ENCODE measurements at regions not wholly inside any gene's neighbourhood (a gene's known extent, or its start where the extent isn't known, plus 50 kb on each side); places are given as distances from the start of the nearest gene placed in this dataset.

DNA sequence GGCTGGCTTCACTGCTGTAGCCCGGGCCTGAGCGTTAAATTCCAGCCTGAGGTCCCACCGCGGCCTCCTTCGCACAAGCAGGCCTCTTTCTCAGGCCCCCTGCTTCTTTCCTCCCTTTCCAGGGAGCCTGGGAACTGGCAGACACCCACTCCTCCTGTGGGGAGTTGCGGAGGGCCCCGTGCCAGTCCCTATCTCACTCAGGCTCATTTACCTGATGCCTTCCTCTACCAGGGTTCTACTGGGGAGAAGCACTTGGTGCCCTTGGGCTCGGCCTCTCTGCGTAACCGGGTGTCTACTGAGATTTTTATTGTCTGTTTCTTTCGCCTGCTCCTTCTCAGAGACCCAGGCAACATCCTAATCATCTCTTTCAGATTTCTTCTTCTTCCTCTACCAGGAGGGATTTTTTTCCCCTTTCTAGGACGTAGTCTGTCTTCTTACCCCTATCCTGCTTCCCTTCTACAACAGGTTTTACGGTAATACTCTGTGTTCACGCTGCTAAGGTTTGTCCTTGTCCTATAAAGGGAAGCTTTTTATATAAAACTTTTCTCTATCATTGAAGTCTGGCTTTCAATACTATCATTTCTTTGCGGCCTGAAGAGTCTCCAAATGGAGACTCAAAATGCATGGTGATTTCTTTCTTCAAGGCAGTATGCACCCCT, 135.4 kb upstream of the GPR12 start (continued):
- TF ChIP-seq, protein P1, sequence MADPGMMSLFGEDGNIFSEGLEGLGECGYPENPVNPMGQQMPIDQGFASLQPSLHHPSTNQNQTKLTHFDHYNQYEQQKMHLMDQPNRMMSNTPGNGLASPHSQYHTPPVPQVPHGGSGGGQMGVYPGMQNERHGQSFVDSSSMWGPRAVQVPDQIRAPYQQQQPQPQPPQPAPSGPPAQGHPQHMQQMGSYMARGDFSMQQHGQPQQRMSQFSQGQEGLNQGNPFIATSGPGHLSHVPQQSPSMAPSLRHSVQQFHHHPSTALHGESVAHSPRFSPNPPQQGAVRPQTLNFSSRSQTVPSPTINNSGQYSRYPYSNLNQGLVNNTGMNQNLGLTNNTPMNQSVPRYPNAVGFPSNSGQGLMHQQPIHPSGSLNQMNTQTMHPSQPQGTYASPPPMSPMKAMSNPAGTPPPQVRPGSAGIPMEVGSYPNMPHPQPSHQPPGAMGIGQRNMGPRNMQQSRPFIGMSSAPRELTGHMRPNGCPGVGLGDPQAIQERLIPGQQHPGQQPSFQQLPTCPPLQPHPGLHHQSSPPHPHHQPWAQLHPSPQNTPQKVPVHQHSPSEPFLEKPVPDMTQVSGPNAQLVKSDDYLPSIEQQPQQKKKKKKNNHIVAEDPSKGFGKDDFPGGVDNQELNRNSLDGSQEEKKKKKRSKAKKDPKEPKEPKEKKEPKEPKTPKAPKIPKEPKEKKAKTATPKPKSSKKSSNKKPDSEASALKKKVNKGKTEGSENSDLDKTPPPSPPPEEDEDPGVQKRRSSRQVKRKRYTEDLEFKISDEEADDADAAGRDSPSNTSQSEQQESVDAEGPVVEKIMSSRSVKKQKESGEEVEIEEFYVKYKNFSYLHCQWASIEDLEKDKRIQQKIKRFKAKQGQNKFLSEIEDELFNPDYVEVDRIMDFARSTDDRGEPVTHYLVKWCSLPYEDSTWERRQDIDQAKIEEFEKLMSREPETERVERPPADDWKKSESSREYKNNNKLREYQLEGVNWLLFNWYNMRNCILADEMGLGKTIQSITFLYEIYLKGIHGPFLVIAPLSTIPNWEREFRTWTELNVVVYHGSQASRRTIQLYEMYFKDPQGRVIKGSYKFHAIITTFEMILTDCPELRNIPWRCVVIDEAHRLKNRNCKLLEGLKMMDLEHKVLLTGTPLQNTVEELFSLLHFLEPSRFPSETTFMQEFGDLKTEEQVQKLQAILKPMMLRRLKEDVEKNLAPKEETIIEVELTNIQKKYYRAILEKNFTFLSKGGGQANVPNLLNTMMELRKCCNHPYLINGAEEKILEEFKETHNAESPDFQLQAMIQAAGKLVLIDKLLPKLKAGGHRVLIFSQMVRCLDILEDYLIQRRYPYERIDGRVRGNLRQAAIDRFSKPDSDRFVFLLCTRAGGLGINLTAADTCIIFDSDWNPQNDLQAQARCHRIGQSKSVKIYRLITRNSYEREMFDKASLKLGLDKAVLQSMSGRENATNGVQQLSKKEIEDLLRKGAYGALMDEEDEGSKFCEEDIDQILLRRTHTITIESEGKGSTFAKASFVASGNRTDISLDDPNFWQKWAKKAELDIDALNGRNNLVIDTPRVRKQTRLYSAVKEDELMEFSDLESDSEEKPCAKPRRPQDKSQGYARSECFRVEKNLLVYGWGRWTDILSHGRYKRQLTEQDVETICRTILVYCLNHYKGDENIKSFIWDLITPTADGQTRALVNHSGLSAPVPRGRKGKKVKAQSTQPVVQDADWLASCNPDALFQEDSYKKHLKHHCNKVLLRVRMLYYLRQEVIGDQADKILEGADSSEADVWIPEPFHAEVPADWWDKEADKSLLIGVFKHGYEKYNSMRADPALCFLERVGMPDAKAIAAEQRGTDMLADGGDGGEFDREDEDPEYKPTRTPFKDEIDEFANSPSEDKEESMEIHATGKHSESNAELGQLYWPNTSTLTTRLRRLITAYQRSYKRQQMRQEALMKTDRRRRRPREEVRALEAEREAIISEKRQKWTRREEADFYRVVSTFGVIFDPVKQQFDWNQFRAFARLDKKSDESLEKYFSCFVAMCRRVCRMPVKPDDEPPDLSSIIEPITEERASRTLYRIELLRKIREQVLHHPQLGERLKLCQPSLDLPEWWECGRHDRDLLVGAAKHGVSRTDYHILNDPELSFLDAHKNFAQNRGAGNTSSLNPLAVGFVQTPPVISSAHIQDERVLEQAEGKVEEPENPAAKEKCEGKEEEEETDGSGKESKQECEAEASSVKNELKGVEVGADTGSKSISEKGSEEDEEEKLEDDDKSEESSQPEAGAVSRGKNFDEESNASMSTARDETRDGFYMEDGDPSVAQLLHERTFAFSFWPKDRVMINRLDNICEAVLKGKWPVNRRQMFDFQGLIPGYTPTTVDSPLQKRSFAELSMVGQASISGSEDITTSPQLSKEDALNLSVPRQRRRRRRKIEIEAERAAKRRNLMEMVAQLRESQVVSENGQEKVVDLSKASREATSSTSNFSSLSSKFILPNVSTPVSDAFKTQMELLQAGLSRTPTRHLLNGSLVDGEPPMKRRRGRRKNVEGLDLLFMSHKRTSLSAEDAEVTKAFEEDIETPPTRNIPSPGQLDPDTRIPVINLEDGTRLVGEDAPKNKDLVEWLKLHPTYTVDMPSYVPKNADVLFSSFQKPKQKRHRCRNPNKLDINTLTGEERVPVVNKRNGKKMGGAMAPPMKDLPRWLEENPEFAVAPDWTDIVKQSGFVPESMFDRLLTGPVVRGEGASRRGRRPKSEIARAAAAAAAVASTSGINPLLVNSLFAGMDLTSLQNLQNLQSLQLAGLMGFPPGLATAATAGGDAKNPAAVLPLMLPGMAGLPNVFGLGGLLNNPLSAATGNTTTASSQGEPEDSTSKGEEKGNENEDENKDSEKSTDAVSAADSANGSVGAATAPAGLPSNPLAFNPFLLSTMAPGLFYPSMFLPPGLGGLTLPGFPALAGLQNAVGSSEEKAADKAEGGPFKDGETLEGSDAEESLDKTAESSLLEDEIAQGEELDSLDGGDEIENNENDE (IDR thresholded peaks at IDR 0.05; ENCODE audit: insufficient replicate concordance, low read length), result peak; percentile 99

Data from H1 (cell line).